ENCODE measurements at regions not wholly inside any gene's neighbourhood (a gene's known extent, or its start where the extent isn't known, plus 50 kb on each side); places are given as distances from the start of the nearest gene placed in this dataset.

GRCh38 chr6:126803769-126804168, 314.7 kb upstream of the RSPO3 start:
- no peak overlapping the region for H3K9ac ChIP-seq (ENCODE audit: low read length)
- H3K4me1 ChIP-seq (ENCODE audit: control insufficient read depth in 1 of 2, insufficient read depth in 2 of 2, low read length in 2 of 2): no peaks in the 10 kb centered on the region
- no peaks in the 10 kb centered on the region for H3K36me3 ChIP-seq (ENCODE audit: control insufficient read depth in 1 of 2, insufficient read depth in 2 of 2, low read length in 2 of 2)
- ChIA-PET POLR2A (no interaction called here), RAD21 (ENCODE audit: low non-redundant PET in 1 of 2, low total read pairs in 2 of 2, uncharacterized antibody in 2 of 2, unreplicated experiment in 2 of 2) (no interaction called here), CTCF (interaction anchor here (1.0 to 1.9 kb wide), 8 partner anchors 9 to 147 kb away, joined by 3 to 11 read pairs (median 4); no protein-coding TSS in a partner anchor)
- DNase-seq (ENCODE audit: low read depth, low spot score) (no peak), ATAC-seq (0 out of 2 replicates have a peak, but pooled peaks have one; percentile 27)
- peaks cover 36% of the 10 kb centered on the region for H3K27me3 ChIP-seq (ENCODE audit: insufficient read depth, low read length)
- TF ChIP-seq FOSL1 (IDR thresholded peaks at IDR 0.05; ENCODE audit: low read depth): no peak
- no peak for TF ChIP-seq ZNF274 (IDR thresholded peaks at IDR 0.05; ENCODE audit: low read depth, low read length)
- no peak for TF ChIP-seq ZFX (IDR thresholded peaks at IDR 0.05)
- no peak for TF ChIP-seq SP1 (IDR thresholded peaks at IDR 0.05; ENCODE audit: low read depth)
- no peak overlapping the region for H3K4me2 ChIP-seq (ENCODE audit: low read length)
- H3K9me3 ChIP-seq (ENCODE audit: control insufficient read depth in 1 of 2, insufficient read depth in 1 of 2, low read depth in 1 of 2, low read length in 2 of 2): no peaks in the 10 kb centered on the region
- no peak overlapping the region for H3K4me3 ChIP-seq (replicated peaks in 1 of 2; ENCODE audit: low read depth in 1 of 2, low read length in 2 of 2)
- H3K9me2 ChIP-seq (ENCODE audit: insufficient read depth): no peaks in the 10 kb centered on the region
- H2AFZ ChIP-seq (ENCODE audit: low read depth, low read length, poor library complexity, severe bottlenecking): no peak overlapping the region
- H3K27ac ChIP-seq (ENCODE audit: low read depth, low read length): no peak overlapping the region
- H3K79me2 ChIP-seq (ENCODE audit: insufficient read depth, low read length): no peaks in the 10 kb centered on the region
- BruUV-seq (replicated peaks): no TSS peak
- H4K20me1 ChIP-seq (ENCODE audit: insufficient read depth): no peaks in the 10 kb centered on the region
- intact Hi-C loops (cut with micrococcal nuclease): loop anchor here (5.0 kb wide), 2 partner anchors 269 to 319 kb away; no protein-coding TSS in a partner anchor

- ChIA-PET CTCF (interaction anchor here (0.8 to 1.9 kb wide), 10 partner anchors 8 to 176 kb away, joined by 3 to 11 read pairs (median 3); no protein-coding TSS in a partner anchor), RAD21 (ENCODE audit: low non-redundant PET in 1 of 2, low total read pairs in 2 of 2, uncharacterized antibody in 2 of 2, unreplicated experiment in 2 of 2) (interaction anchor here in 1 of 2 experiments (0.7 kb wide), 1 partner anchor 11 kb away, joined by 3 read pairs; no protein-coding TSS in a partner anchor), POLR2A (no interaction called here)
- no peaks in the 10 kb centered on the region for H3K36me3 ChIP-seq (ENCODE audit: control insufficient read depth in 1 of 2, insufficient read depth in 2 of 2, low read length in 2 of 2)
- no peaks in the 10 kb centered on the region for H3K4me1 ChIP-seq (ENCODE audit: control insufficient read depth in 1 of 2, insufficient read depth in 2 of 2, low read length in 2 of 2)
- peaks cover 37% of the 10 kb centered on the region for H3K27me3 ChIP-seq (ENCODE audit: insufficient read depth, low read length)
- DNase-seq (ENCODE audit: low read depth, low spot score): peak; percentile 19
- H3K9ac ChIP-seq (ENCODE audit: low read length): no peak overlapping the region
- H3K27ac ChIP-seq (ENCODE audit: low read depth, low read length): no peak overlapping the region
- no peak for TF ChIP-seq ZBTB33 (IDR thresholded peaks at IDR 0.05; ENCODE audit: extremely low read depth, insufficient replicate concordance, low read length)
- TF ChIP-seq CBX3 (IDR thresholded peaks at IDR 0.05; ENCODE audit: low read depth): no peak
- TF ChIP-seq CEBPB (IDR thresholded peaks at IDR 0.05; ENCODE audit: low read depth): no peak
- no peak for TF ChIP-seq SRF (IDR thresholded peaks at IDR 0.05; ENCODE audit: low read depth)
- TF ChIP-seq EZH2phosphoT487 (IDR thresholded peaks at IDR 0.05; ENCODE audit: borderline replicate concordance): no peak
- no peak for TF ChIP-seq TCF7L2 (IDR thresholded peaks at IDR 0.05; ENCODE audit: borderline replicate concordance, extremely low read depth, insufficient read depth, insufficient read length)
- TF ChIP-seq POLR2AphosphoS5 (IDR thresholded peaks at IDR 0.05; ENCODE audit: low read depth, low read length): no peak
- TF ChIP-seq RAD21 (IDR thresholded peaks at IDR 0.05; ENCODE audit: low read depth): peak; percentile 71
- TF ChIP-seq SP1 (IDR thresholded peaks at IDR 0.05; ENCODE audit: low read depth): no peak
- TF ChIP-seq FOSL1 (IDR thresholded peaks at IDR 0.05; ENCODE audit: low read depth): no peak
- peak; percentile 61 to 82 (median 69) for TF ChIP-seq CTCF (IDR thresholded peaks at IDR 0.05 in 2 of 3, conservative IDR thresholded peaks at IDR 0.05 in 1 of 3; ENCODE audit: borderline replicate concordance in 1 of 3, insufficient read depth in 1 of 3, low read depth in 2 of 3, low read length in 2 of 3)
- no peak for TF ChIP-seq YY1 (IDR thresholded peaks at IDR 0.05; ENCODE audit: extremely low read depth, insufficient replicate concordance, low read depth, low read length)
- no peak for TF ChIP-seq POLR2A (IDR thresholded peaks at IDR 0.05; ENCODE audit: borderline replicate concordance, extremely low read depth, insufficient read depth, insufficient read length)
- TF ChIP-seq ZFX (IDR thresholded peaks at IDR 0.05): no peak
- no peaks in the 10 kb centered on the region for H3K9me2 ChIP-seq (ENCODE audit: insufficient read depth)
- no peaks in the 10 kb centered on the region for H4K20me1 ChIP-seq (ENCODE audit: insufficient read depth)
- intact Hi-C loops (cut with micrococcal nuclease): loop anchor here (5.0 kb wide), 2 partner anchors 268 to 318 kb away; no protein-coding TSS in a partner anchor
- H3K79me2 ChIP-seq (ENCODE audit: insufficient read depth, low read length): no peaks in the 10 kb centered on the region
- H2AFZ ChIP-seq (ENCODE audit: low read depth, low read length, poor library complexity, severe bottlenecking): no peak overlapping the region
- no peak overlapping the region for H3K4me3 ChIP-seq (replicated peaks in 1 of 2; ENCODE audit: low read depth in 1 of 2, low read length in 2 of 2)
- ATAC-seq: peak; percentile 93
- no peak overlapping the region for H3K4me2 ChIP-seq (ENCODE audit: low read length)
- H3K9me3 ChIP-seq (ENCODE audit: control insufficient read depth in 1 of 2, insufficient read depth in 1 of 2, low read depth in 1 of 2, low read length in 2 of 2): no peaks in the 10 kb centered on the region
- BruUV-seq (replicated peaks): no TSS peak
Observed at GRCh38 chr6:126804332-126805064, 314.0 kb upstream of the RSPO3 start.
